Neural cell (in vitro differentiated cells): ENCODE measurements at regions not wholly inside any gene's neighbourhood (a gene's known extent, or its start where the extent isn't known, plus 50 kb on each side); places are given as distances from the start of the nearest gene placed in this dataset.

Source experiments
- H2AFZ ChIP-seq: fragments of 200-600, 300-800 bp; sonication (generic), shearing (Covaris generic); 2 replicates; pipeline ENCODE4 v1.6.0; 2014; ENCODE audit warnings: low read depth, mild to moderate bottlenecking, antibody characterized with exemption, low read length, moderate library complexity
- H3F3A ChIP-seq: fragments of 200-600 bp; shearing (Covaris generic); 2 replicates; pipeline ENCODE4 v1.6.1; 2016; ENCODE audit warnings: mild to moderate bottlenecking, moderate library complexity, mixed read lengths, antibody characterized with exemption, low read length; ENCODE audit not compliant: insufficient read depth, poor library complexity, severe bottlenecking
- H3K27ac ChIP-seq: fragments of 200-600, 300-800 bp; sonication (generic), shearing (Covaris generic); 2 replicates; pipeline ENCODE4 v1.5.1; 2014; ENCODE audit warnings: mild to moderate bottlenecking, low read length, moderate library complexity
- H3K27me3 ChIP-seq: fragments of 300-800, 200-600 bp; sonication (generic), shearing (Covaris generic); 2 replicates; pipeline ENCODE4 v1.6.0; 2014; ENCODE audit warnings: mild to moderate bottlenecking, low read depth, low read length, moderate library complexity; ENCODE audit not compliant: insufficient read depth
- H3K36me3 ChIP-seq: fragments of 300-800, 200-600 bp; sonication (generic), shearing (Covaris generic); 2 replicates; pipeline ENCODE4 v1.5.1; 2014; ENCODE audit warnings: mild to moderate bottlenecking, antibody characterized with exemption, low read length, moderate library complexity; ENCODE audit not compliant: insufficient read depth
- H3K4me2 ChIP-seq: fragments of 300-800, 200-600 bp; sonication (generic), shearing (Covaris generic); 2 replicates; pipeline ENCODE4 v1.6.0; 2014; ENCODE audit warnings: mild to moderate bottlenecking, low read length
- H3K4me3 ChIP-seq: fragments of 300-800, 200-600 bp; sonication (generic), shearing (Covaris generic); 2 replicates; pipeline ENCODE4 v1.5.1; 2014; ENCODE audit warnings: mild to moderate bottlenecking, low read length, moderate library complexity
- H3K79me2 ChIP-seq: fragments of 200-600 bp; shearing (Covaris generic); replicated peaks from 2 replicates; pipeline ENCODE4 v1.6.0; 2014; ENCODE audit warnings: mild to moderate bottlenecking, low read length, moderate library complexity; ENCODE audit not compliant: insufficient read depth
- H3K9ac ChIP-seq: fragments of 300-800, 200-600 bp; sonication (generic), shearing (Covaris generic); 2 replicates; pipeline ENCODE4 v1.6.1; 2016; ENCODE audit warnings: mild to moderate bottlenecking, low read length, mixed read lengths
- H3K9me2 ChIP-seq: fragments of 200-600 bp; shearing (Covaris generic); 2 replicates; pipeline ENCODE4 v1.6.1; 2016; ENCODE audit warnings: mild to moderate bottlenecking, low read length, mixed read lengths; ENCODE audit not compliant: insufficient read depth
- H3K9me3 ChIP-seq: fragments of 200-600, 300-800 bp; sonication (generic), shearing (Covaris generic); 2 replicates; pipeline ENCODE4 v1.6.1; 2016; ENCODE audit warnings: mild to moderate bottlenecking, mixed run types, low read length, moderate library complexity, mixed read lengths
- H4K20me1 ChIP-seq: fragments of 200-600 bp; shearing (Covaris generic); 2 replicates; pipeline ENCODE4 v1.6.1; 2016; ENCODE audit warnings: mild to moderate bottlenecking, mixed run types; ENCODE audit not compliant: insufficient read depth
- EP300 ChIP-seq: fragments of 450-650 bp; conservative IDR thresholded peaks from 2 replicates; pipeline ENCODE4 v1.6.1; 2014; ENCODE audit warnings: antibody characterized with exemption, mild to moderate bottlenecking, moderate library complexity; ENCODE audit not compliant: poor library complexity, severe bottlenecking
- EZH2 ChIP-seq: fragments of 200-600, 300-800 bp; shearing (Covaris generic), sonication (generic); IDR thresholded peaks from 2 replicates; pipeline ENCODE4 v1.6.1; 2014; ENCODE audit warnings: antibody characterized with exemption, low read length, borderline replicate concordance, mild to moderate bottlenecking; ENCODE audit not compliant: insufficient read depth, poor library complexity, severe bottlenecking
- MXI1 ChIP-seq: fragments of 450-650 bp; conservative IDR thresholded peaks from 2 replicates; pipeline ENCODE4 v1.6.1; 2014; ENCODE audit warnings: antibody characterized with exemption, mild to moderate bottlenecking; ENCODE audit not compliant: poor library complexity, severe bottlenecking
- POLR2AphosphoS5 ChIP-seq: IDR thresholded peaks from 2 replicates; pipeline ENCODE4 v1.6.1; 2012
- RAD21 ChIP-seq: fragments of 450-650 bp; conservative IDR thresholded peaks from 2 replicates; pipeline ENCODE4 v1.6.1; 2014; ENCODE audit warnings: antibody characterized with exemption, mild to moderate bottlenecking, moderate library complexity
- SMC3 ChIP-seq: fragments of 450-650 bp; conservative IDR thresholded peaks from 2 replicates; pipeline ENCODE4 v1.6.1; 2014; ENCODE audit warnings: antibody characterized with exemption, mild to moderate bottlenecking, moderate library complexity; ENCODE audit not compliant: poor library complexity
- TAF1 ChIP-seq: IDR thresholded peaks from 2 replicates; pipeline ENCODE4 v1.6.1; 2012; ENCODE audit warnings: low read depth
- TF ChIP-seq, protein P1 (sequence below): IDR thresholded peaks from 2 replicates; pipeline ENCODE4 v1.6.1; 2012; ENCODE audit warnings: borderline replicate concordance
- TF ChIP-seq, protein P2 (sequence below): fragments of 450-650 bp; IDR thresholded peaks from 2 replicates; pipeline ENCODE4 v1.5.1; 2014; ENCODE audit warnings: antibody characterized with exemption, mild to moderate bottlenecking, moderate library complexity; ENCODE audit not compliant: poor library complexity, severe bottlenecking

DNA sequence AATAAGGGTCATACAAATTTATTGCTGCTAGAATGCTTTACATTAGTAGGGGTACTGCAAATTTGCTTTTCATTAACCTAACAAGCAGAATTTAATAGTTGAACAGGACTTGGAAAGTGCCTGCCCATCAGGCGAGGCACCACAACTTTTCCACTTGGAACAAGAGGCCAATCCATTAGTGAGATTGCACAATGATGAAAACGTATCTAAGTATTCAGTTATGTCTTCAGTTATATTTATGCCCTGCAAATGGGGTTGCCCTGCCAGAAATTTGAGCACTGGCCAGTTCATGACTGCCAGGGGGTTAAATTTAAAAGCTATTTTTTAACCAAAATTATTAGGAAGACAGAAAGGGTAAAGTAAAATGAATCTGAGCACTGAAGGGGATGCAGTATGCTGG is 111.1 kb upstream of the PALS2 start:
- no peak overlapping the region for H3K4me2 ChIP-seq
- H3F3A ChIP-seq: no peaks in the 10 kb centered on the region
- no peaks in the 10 kb centered on the region for H3K9me2 ChIP-seq
- no peak overlapping the region for H2AFZ ChIP-seq
- TF ChIP-seq RAD21: no peak
- no peak for TF ChIP-seq POLR2AphosphoS5
- TF ChIP-seq EP300: no peak
- TF ChIP-seq, protein P1, sequence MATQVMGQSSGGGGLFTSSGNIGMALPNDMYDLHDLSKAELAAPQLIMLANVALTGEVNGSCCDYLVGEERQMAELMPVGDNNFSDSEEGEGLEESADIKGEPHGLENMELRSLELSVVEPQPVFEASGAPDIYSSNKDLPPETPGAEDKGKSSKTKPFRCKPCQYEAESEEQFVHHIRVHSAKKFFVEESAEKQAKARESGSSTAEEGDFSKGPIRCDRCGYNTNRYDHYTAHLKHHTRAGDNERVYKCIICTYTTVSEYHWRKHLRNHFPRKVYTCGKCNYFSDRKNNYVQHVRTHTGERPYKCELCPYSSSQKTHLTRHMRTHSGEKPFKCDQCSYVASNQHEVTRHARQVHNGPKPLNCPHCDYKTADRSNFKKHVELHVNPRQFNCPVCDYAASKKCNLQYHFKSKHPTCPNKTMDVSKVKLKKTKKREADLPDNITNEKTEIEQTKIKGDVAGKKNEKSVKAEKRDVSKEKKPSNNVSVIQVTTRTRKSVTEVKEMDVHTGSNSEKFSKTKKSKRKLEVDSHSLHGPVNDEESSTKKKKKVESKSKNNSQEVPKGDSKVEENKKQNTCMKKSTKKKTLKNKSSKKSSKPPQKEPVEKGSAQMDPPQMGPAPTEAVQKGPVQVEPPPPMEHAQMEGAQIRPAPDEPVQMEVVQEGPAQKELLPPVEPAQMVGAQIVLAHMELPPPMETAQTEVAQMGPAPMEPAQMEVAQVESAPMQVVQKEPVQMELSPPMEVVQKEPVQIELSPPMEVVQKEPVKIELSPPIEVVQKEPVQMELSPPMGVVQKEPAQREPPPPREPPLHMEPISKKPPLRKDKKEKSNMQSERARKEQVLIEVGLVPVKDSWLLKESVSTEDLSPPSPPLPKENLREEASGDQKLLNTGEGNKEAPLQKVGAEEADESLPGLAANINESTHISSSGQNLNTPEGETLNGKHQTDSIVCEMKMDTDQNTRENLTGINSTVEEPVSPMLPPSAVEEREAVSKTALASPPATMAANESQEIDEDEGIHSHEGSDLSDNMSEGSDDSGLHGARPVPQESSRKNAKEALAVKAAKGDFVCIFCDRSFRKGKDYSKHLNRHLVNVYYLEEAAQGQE: no peak
- TF ChIP-seq, protein P2, sequence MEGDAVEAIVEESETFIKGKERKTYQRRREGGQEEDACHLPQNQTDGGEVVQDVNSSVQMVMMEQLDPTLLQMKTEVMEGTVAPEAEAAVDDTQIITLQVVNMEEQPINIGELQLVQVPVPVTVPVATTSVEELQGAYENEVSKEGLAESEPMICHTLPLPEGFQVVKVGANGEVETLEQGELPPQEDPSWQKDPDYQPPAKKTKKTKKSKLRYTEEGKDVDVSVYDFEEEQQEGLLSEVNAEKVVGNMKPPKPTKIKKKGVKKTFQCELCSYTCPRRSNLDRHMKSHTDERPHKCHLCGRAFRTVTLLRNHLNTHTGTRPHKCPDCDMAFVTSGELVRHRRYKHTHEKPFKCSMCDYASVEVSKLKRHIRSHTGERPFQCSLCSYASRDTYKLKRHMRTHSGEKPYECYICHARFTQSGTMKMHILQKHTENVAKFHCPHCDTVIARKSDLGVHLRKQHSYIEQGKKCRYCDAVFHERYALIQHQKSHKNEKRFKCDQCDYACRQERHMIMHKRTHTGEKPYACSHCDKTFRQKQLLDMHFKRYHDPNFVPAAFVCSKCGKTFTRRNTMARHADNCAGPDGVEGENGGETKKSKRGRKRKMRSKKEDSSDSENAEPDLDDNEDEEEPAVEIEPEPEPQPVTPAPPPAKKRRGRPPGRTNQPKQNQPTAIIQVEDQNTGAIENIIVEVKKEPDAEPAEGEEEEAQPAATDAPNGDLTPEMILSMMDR: no peak
- TF ChIP-seq EZH2: no peak
- TF ChIP-seq MXI1: no peak
- no peak for TF ChIP-seq SMC3
- TF ChIP-seq TAF1: no peak
- no peaks in the 10 kb centered on the region for H4K20me1 ChIP-seq
- H3K79me2 ChIP-seq: no peaks in the 10 kb centered on the region
- no peaks in the 10 kb centered on the region for H3K9me3 ChIP-seq
- no peaks in the 10 kb centered on the region for H3K27me3 ChIP-seq
- no peaks in the 10 kb centered on the region for H3K36me3 ChIP-seq
- H3K4me3 ChIP-seq: no peak overlapping the region
- no peak overlapping the region for H3K27ac ChIP-seq
- no peak overlapping the region for H3K9ac ChIP-seq

DNA sequence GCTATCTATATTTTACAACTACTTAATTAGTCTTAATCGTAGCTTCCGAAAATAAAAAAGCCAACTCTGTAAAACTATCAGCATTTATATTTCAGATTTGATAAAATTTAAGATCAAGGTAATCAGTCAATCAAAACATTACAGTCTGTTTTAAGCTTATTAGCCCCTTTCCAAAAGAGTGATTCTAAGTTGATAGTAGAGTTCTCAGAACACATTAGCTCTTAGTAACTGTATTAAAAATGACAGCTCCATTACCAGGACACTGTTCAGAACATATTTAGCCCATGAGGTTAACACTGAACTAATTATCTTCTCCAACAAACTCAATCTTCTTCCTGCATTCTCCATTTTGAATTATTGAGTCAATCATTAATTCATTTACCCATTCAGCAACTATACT is 110.3 kb upstream of the PALS2 start:
- no peak overlapping the region for H3K4me3 ChIP-seq
- H3K4me2 ChIP-seq: no peak overlapping the region
- H3K9ac ChIP-seq: no peak overlapping the region
- TF ChIP-seq POLR2AphosphoS5: no peak
- no peak for TF ChIP-seq EP300
- TF ChIP-seq SMC3: no peak
- no peak for TF ChIP-seq TAF1
- TF ChIP-seq, protein P2: no peak
- no peaks in the 10 kb centered on the region for H3K36me3 ChIP-seq
- no peaks in the 10 kb centered on the region for H3K9me3 ChIP-seq
- no peak overlapping the region for H2AFZ ChIP-seq
- no peaks in the 10 kb centered on the region for H3F3A ChIP-seq
- no peaks in the 10 kb centered on the region for H3K9me2 ChIP-seq
- no peaks in the 10 kb centered on the region for H3K27me3 ChIP-seq
- no peak overlapping the region for H3K27ac ChIP-seq
- no peaks in the 10 kb centered on the region for H4K20me1 ChIP-seq
- no peaks in the 10 kb centered on the region for H3K79me2 ChIP-seq
